ENCODE measurements at regions not wholly inside any gene's neighbourhood (a gene's known extent, or its start where the extent isn't known, plus 50 kb on each side); places are given as distances from the start of the nearest gene placed in this dataset.

DNA sequence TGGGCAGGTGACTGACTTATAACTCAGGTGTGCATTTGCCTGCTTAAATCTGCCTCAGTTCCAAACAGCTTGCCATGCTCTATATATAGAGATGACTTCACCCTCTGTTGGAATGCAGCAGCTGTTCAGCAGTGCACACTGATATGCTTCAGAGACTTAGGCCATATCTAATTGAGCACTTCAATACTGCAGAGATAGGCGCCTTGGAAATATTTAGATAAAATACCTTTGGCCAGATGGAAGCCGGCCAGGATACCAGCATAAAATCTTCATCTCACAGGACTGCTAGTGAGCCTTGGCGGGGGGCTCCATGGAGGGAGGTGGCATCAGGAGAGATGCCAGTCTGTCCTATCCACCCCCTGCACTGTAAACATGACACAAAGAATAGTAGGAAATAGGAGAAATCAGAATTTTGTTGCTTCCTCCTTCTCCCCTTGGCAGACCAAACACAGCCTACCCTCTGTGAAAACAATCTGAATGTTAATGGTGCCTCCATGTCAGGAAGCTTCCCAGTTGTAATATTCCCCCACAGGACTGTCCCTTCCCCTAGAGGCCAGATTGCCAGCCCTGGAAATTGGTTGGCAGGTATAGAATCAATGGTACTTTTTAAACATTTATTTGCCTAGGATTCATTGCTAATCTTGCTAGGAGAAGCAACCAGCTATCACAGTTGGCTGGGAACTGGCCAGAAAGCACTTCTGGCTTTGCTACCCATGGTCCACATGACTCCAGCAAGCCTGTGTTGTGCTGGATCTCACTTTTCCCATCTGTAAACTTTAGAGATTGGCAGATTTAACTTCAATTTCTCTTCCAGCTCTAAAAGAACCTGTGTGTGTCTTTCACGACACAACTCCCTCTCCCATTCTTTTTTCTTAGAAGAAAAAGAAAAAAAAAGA is 215.5 kb upstream of the KCNMB2 start:
- TF ChIP-seq, protein P1, sequence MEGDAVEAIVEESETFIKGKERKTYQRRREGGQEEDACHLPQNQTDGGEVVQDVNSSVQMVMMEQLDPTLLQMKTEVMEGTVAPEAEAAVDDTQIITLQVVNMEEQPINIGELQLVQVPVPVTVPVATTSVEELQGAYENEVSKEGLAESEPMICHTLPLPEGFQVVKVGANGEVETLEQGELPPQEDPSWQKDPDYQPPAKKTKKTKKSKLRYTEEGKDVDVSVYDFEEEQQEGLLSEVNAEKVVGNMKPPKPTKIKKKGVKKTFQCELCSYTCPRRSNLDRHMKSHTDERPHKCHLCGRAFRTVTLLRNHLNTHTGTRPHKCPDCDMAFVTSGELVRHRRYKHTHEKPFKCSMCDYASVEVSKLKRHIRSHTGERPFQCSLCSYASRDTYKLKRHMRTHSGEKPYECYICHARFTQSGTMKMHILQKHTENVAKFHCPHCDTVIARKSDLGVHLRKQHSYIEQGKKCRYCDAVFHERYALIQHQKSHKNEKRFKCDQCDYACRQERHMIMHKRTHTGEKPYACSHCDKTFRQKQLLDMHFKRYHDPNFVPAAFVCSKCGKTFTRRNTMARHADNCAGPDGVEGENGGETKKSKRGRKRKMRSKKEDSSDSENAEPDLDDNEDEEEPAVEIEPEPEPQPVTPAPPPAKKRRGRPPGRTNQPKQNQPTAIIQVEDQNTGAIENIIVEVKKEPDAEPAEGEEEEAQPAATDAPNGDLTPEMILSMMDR (IDR thresholded peaks at IDR 0.05; ENCODE audit: low read depth, low read length) = no peak
- H3K4me3 ChIP-seq (ENCODE audit: low read depth, low read length) = no peak overlapping the region

DNA sequence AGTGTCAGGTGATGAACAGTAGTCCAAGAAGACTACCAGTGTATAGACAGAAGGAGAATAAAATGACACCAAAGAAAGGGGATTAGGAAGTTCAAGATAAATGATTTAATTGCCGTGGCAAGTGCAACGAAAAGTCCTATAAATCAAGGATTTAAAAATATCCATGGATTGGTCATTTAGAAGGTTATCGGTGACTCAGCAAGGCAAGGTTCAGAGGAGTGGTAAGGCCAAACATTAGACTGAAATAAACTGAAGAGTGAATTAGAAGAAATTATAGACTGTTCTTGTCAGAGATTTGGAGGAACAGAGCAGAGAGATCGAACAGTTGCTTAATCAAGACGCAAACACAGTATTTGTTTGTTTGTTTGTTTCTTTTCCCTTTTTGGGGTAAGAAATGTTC is 211.9 kb upstream of the KCNMB2 start:
- TF ChIP-seq, protein P1 (IDR thresholded peaks at IDR 0.05; ENCODE audit: low read depth, low read length) = no peak

DNA sequence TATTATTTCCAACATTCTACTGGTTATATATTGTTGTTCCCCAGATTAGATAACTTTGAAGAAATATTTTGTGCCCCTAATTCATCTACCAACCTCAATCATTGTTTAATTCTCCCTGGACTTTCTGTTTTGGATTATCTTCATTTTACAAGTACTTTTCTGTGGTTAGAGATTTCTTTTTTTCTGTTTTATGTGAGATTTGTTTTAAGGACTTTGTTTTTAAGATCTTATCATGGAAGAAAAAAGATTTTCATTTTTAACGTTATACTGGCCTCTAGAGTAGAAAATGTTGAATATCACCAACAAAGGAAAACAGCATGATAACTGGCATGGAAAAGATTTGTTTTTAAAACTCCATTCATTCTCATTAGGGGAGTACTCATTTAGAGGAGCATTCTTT is 210.9 kb upstream of the KCNMB2 start:
- TF ChIP-seq, protein P1 (IDR thresholded peaks at IDR 0.05; ENCODE audit: low read depth, low read length) = 0 out of 2 replicates have a peak, but pooled peaks have one; percentile 6
- no peak overlapping the region for H3K4me3 ChIP-seq (ENCODE audit: low read depth, low read length)

More for the DNA sequence above, 211.9 kb upstream of the KCNMB2 start:
- H3K4me3 ChIP-seq (ENCODE audit: low read depth, low read length) = no peak overlapping the region

DNA sequence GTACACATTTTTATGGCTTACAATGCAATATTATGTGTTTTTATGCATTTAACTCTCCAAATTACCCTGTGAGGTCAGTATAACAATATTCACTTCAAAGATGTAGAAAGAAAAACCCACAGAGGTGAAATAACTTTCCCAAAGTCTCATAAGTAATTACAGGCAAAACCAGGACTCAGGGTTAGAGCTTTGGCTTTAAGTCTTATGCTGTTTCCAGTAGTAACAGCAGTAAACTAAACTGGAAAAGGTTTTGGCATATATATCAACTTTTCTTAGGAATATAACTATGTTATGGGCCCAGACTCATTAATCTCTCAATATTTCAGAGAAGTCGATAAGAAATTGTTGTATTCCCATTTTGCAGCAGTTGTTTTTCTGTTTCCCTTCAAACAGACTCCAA is 206.3 kb upstream of the KCNMB2 start:
- TF ChIP-seq, protein P1 (IDR thresholded peaks at IDR 0.05; ENCODE audit: low read depth, low read length) = no peak
- H3K4me3 ChIP-seq (ENCODE audit: low read depth, low read length) = no peak overlapping the region

DNA sequence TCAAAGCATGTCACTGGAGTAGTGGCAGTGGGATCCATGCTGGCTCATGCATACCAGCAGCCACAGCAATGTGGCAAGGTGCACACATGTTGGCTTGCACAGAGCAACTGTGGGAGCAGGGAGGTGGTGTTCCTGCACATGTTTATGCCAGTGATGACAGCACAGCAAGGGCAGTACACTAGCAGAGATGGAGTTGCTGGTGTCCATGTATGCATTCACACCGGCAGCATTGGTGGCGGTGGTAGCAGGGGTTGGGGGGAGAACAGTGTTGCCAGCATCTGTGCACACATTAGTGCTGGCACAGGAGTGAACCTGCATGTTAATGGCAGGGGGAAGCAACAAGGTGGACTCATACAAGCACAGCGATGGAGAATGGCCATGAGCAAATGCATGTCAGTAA is 202.0 kb upstream of the KCNMB2 start:
- TF ChIP-seq, protein P1 (IDR thresholded peaks at IDR 0.05; ENCODE audit: low read depth, low read length) = no peak
- H3K4me3 ChIP-seq (ENCODE audit: low read depth, low read length) = no peak overlapping the region

DNA sequence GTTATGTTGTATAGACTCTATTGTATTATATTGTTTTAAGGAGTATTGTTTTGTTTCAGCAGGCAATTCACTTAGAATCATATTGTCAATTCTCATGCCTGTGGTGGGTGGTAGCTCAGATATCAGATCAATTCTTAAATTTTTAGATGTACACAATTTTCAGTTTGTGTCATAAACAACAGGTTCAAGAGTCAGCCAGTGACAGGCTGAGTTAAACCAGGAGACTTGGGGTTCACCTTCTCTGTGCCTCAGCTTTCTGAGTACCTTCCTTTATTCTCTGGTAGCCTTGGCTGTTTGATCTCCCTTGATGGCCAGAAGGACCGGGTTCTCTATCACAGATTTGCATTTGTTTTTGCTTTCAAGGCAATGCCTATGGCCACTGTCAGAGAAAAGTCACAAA is 199.9 kb upstream of the KCNMB2 start:
- no peak overlapping the region for H3K4me3 ChIP-seq (ENCODE audit: low read depth, low read length)
- TF ChIP-seq, protein P1 (IDR thresholded peaks at IDR 0.05; ENCODE audit: low read depth, low read length) = no peak

DNA sequence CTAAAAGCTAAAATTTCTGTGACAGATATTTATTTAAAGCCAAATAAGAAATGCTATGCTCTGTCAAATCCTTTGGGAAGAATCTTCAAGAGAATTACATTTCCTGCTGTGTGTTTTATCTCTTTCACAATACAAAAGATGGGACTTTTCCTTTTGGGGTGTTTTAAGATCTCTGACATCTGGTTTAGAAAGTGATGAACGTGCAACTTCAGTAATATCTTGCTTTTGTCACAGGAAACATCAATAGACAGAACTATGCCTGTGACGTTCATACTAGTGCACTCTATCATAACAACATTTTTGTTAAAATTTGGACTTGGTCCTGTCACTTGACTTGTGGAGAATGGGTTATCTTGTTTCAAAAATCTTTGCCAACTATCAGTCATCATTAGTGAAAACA is 195.7 kb upstream of the KCNMB2 start:
- no peak overlapping the region for H3K4me3 ChIP-seq (ENCODE audit: low read depth, low read length)
- TF ChIP-seq, protein P1 (IDR thresholded peaks at IDR 0.05; ENCODE audit: low read depth, low read length) = no peak

All from WI38 (cell line).